Stimulated activated effector memory CD8-positive, alpha-beta T cell treated with anti-CD3 and anti-CD28 coated beads, Interleukin-12 subunit alpha, Interleukin-12 subunit beta, amount 100 ng/mL, for 72 hours (primary cell): ENCODE measurements at regions not wholly inside any gene's neighbourhood (a gene's known extent, or its start where the extent isn't known, plus 50 kb on each side); places are given as distances from the start of the nearest gene placed in this dataset.

Source experiments
- ATAC-seq: fragments of 150-1000 bp; cut with Tn5 transposase; 2 replicates; pipeline ENCODE4 v1.10.0; 2021
- DNase-seq, 2 donors: peaks; one replicate each; pipeline ENCODE4 v3.0.0; 2021 to 2022; ENCODE audit warnings: low spot score in 2 of 2
- H3K27ac Mint-ChIP-seq: one replicate; pipeline ENCODE4 v1.8.0; 2022; ENCODE audit warnings: mild to moderate bottlenecking, mixed read lengths
- H3K36me3 Mint-ChIP-seq: one replicate; pipeline ENCODE4 v1.8.0; 2022; ENCODE audit warnings: mild to moderate bottlenecking, mixed read lengths
- H3K4me1 Mint-ChIP-seq: one replicate; pipeline ENCODE4 v1.8.0; 2022; ENCODE audit warnings: mixed read lengths
- H3K4me3 Mint-ChIP-seq: one replicate; pipeline ENCODE4 v1.8.0; 2022; ENCODE audit warnings: mild to moderate bottlenecking, mixed read lengths
- H3K9me3 Mint-ChIP-seq: one replicate; pipeline ENCODE4 v1.8.0; 2022; ENCODE audit warnings: mixed read lengths

GRCh38 chr20:61052776-61053442 is 199.2 kb upstream of the CDH4 start:
- Mint-ChIP-seq H3K9me3 (no peaks in the 10 kb centered on the region), H3K4me3 (no peak overlapping the region), H3K36me3 (no peaks in the 10 kb centered on the region), H3K27ac (no peak overlapping the region), H3K4me1 (no peaks in the 10 kb centered on the region)
- no peak for ATAC-seq
- DNase-seq = no peak

- DNase-seq (no peak), ATAC-seq (no peak)
- Mint-ChIP-seq H3K4me1 (no peaks in the 10 kb centered on the region), H3K27ac (no peak overlapping the region), H3K36me3 (no peaks in the 10 kb centered on the region), H3K9me3 (no peaks in the 10 kb centered on the region), H3K4me3 (no peak overlapping the region)
Measured at GRCh38 chr20:61053487-61053886, 198.6 kb upstream of the CDH4 start.

- no peak overlapping the region for H3K27ac Mint-ChIP-seq
- no peak for DNase-seq
Measured at GRCh38 chr20:61053889-61054288, 198.2 kb upstream of the CDH4 start.

GRCh38 chr20:61054411-61054810 is 197.7 kb upstream of the CDH4 start:
- Mint-ChIP-seq H3K4me3 (no peak overlapping the region), H3K9me3 (no peaks in the 10 kb centered on the region), H3K36me3 (no peaks in the 10 kb centered on the region), H3K27ac (no peak overlapping the region), H3K4me1 (no peaks in the 10 kb centered on the region)
- DNase-seq = no peak
- ATAC-seq = no peak

More at GRCh38 chr20:61053889-61054288, 198.2 kb upstream of the CDH4 start:
- no peak overlapping the region for H3K4me3 Mint-ChIP-seq
- H3K9me3 Mint-ChIP-seq = no peaks in the 10 kb centered on the region
- ATAC-seq = no peak
- H3K4me1 Mint-ChIP-seq = no peaks in the 10 kb centered on the region
- H3K36me3 Mint-ChIP-seq = no peaks in the 10 kb centered on the region

GRCh38 chr20:61055180-61056010 is 196.7 kb upstream of the CDH4 start:
- ATAC-seq = no peak
- Mint-ChIP-seq H3K36me3 (no peaks in the 10 kb centered on the region), H3K27ac (no peak overlapping the region), H3K4me3 (no peak overlapping the region), H3K9me3 (no peaks in the 10 kb centered on the region), H3K4me1 (no peaks in the 10 kb centered on the region)
- DNase-seq = no peak

- no peak overlapping the region for H3K27ac Mint-ChIP-seq
- no peaks in the 10 kb centered on the region for H3K4me1 Mint-ChIP-seq
- H3K9me3 Mint-ChIP-seq = no peaks in the 10 kb centered on the region
- ATAC-seq (no peak), DNase-seq (no peak)
- no peak overlapping the region for H3K4me3 Mint-ChIP-seq
- no peaks in the 10 kb centered on the region for H3K36me3 Mint-ChIP-seq
Measured at GRCh38 chr20:61056116-61056515, 195.9 kb upstream of the CDH4 start.

- Mint-ChIP-seq H3K9me3 (no peaks in the 10 kb centered on the region), H3K36me3 (no peaks in the 10 kb centered on the region), H3K4me3 (no peak overlapping the region), H3K27ac (no peak overlapping the region), H3K4me1 (no peaks in the 10 kb centered on the region)
- DNase-seq = no peak
- ATAC-seq = no peak
Measured at GRCh38 chr20:61056627-61057442, 195.2 kb upstream of the CDH4 start.

GRCh38 chr20:61057443-61058121 is 194.5 kb upstream of the CDH4 start:
- DNase-seq (no peak), ATAC-seq (no peak)
- Mint-ChIP-seq H3K9me3 (no peaks in the 10 kb centered on the region), H3K27ac (no peak overlapping the region), H3K4me3 (no peak overlapping the region), H3K36me3 (no peaks in the 10 kb centered on the region), H3K4me1 (no peaks in the 10 kb centered on the region)

GRCh38 chr20:61061981-61062380 is 190.1 kb upstream of the CDH4 start:
- no peaks in the 10 kb centered on the region for H3K36me3 Mint-ChIP-seq
- no peaks in the 10 kb centered on the region for H3K9me3 Mint-ChIP-seq
- DNase-seq = no peak
- no peak overlapping the region for H3K4me3 Mint-ChIP-seq
- ATAC-seq = no peak
- H3K27ac Mint-ChIP-seq = no peak overlapping the region
- no peaks in the 10 kb centered on the region for H3K4me1 Mint-ChIP-seq

- no peaks in the 10 kb centered on the region for H3K4me1 Mint-ChIP-seq
- H3K4me3 Mint-ChIP-seq = no peak overlapping the region
- ATAC-seq (no peak), DNase-seq (no peak)
- no peaks in the 10 kb centered on the region for H3K36me3 Mint-ChIP-seq
- H3K27ac Mint-ChIP-seq = no peak overlapping the region
- H3K9me3 Mint-ChIP-seq = no peaks in the 10 kb centered on the region
Measured at GRCh38 chr20:61065853-61066252, 186.2 kb upstream of the CDH4 start.

- Mint-ChIP-seq H3K36me3 (no peaks in the 10 kb centered on the region), H3K9me3 (no peaks in the 10 kb centered on the region), H3K27ac (no peak overlapping the region), H3K4me3 (no peak overlapping the region), H3K4me1 (no peaks in the 10 kb centered on the region)
- ATAC-seq = no peak
- no peak for DNase-seq
Measured at GRCh38 chr20:61066526-61066925, 185.5 kb upstream of the CDH4 start.

GRCh38 chr20:61067221-61067620 is 184.8 kb upstream of the CDH4 start:
- H3K9me3 Mint-ChIP-seq = no peaks in the 10 kb centered on the region
- no peaks in the 10 kb centered on the region for H3K4me1 Mint-ChIP-seq
- H3K27ac Mint-ChIP-seq = no peak overlapping the region
- no peak for DNase-seq
- H3K36me3 Mint-ChIP-seq = no peaks in the 10 kb centered on the region
- H3K4me3 Mint-ChIP-seq = no peak overlapping the region
- ATAC-seq = no peak

- ATAC-seq (no peak), DNase-seq (no peak)
- Mint-ChIP-seq H3K9me3 (no peaks in the 10 kb centered on the region), H3K27ac (no peak overlapping the region), H3K4me1 (no peaks in the 10 kb centered on the region), H3K4me3 (no peak overlapping the region), H3K36me3 (no peaks in the 10 kb centered on the region)
Measured at GRCh38 chr20:61072398-61072797, 179.7 kb upstream of the CDH4 start.

GRCh38 chr20:61073376-61073775 is 178.7 kb upstream of the CDH4 start:
- Mint-ChIP-seq H3K27ac (no peak overlapping the region), H3K4me3 (no peak overlapping the region), H3K36me3 (no peaks in the 10 kb centered on the region), H3K9me3 (no peaks in the 10 kb centered on the region), H3K4me1 (no peaks in the 10 kb centered on the region)
- ATAC-seq (peak; percentile 4), DNase-seq (no peak)

GRCh38 chr20:61082720-61083119 is 169.3 kb upstream of the CDH4 start:
- ATAC-seq = no peak
- Mint-ChIP-seq H3K9me3 (no peaks in the 10 kb centered on the region), H3K27ac (no peak overlapping the region), H3K4me3 (no peak overlapping the region), H3K4me1 (no peaks in the 10 kb centered on the region), H3K36me3 (no peaks in the 10 kb centered on the region)
- no peak for DNase-seq
